ENCODE measurements at regions not wholly inside any gene's neighbourhood (a gene's known extent, or its start where the extent isn't known, plus 50 kb on each side); places are given as distances from the start of the nearest gene placed in this dataset.

DNA sequence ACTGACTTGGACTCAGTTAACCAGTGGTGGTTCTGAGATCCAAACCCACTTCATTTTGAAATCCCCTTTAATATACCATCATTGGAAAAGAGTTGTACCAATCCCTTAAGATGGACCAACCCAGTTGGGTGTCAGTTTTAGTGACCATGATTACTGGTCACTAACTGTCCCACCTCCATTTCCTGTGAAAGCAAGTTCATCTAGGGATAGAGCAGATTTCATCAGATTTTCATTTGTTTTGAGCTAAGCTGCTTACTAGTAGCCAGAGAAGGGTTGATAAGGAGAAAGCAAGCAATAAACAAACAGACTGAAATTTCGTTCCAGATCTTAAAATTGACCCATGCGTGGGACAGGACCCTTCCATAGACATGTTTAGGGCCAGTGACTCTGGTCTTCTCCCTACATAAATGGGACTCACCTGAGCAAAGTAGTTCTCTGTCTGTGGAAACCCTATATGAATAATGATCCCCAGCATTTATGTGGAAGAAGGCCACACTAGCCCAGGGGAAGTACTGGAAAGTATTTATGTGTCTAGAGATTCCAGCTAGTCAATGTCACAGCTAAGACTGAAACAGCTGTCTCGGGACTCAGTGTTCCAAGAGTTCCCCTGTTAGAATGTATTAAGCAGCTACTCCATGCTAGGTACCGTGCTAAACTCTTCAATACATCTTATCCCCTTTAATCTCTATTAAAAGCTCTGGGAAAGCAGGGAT, 196.0 kb upstream of the BCL6 start:
- H3K27me3 ChIP-seq (ENCODE audit: control insufficient read depth, insufficient read depth, low read length), result no peaks in the 10 kb centered on the region
- 83% methylated on average over 1 of the region's 4 CpGs for WGBS (ENCODE audit: insufficient coverage)
- H3K36me3 ChIP-seq (ENCODE audit: control insufficient read depth, insufficient read depth, low read length), result no peaks in the 10 kb centered on the region
- H3K9me3 ChIP-seq (replicated peaks; ENCODE audit: control insufficient read depth, low read depth, low read length), result no peaks in the 10 kb centered on the region
- DNase-seq, result peak; percentile 45
- peaks cover 2% of the 10 kb centered on the region for H3K4me1 ChIP-seq (ENCODE audit: control insufficient read depth, insufficient read depth, low read length)
- peak overlapping the region; percentile 29 for H3K27ac ChIP-seq (ENCODE audit: low read length)
- no peak overlapping the region for H3K4me3 ChIP-seq (ENCODE audit: low read length)

DNA sequence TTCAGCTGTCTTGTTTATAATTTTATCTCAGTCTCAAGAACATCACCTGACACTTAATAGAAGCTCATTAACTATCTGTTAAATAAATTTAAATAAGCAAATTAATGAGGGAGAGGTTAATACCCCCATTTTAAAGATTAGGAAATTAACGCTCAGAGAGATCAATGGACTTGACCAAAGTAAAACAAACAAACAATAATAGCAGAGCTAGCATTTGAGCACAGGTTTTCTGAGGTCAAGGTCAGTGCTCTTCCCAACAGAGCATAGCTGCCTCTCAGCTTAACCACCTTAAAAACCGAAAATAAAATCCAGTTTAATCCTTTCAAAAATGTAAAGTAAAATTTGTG, 196.6 kb upstream of the BCL6 start:
- WGBS (ENCODE audit: insufficient coverage), result no CpG with 5 or more reads among the region's 2 CpGs
- Histone ChIP-seq H3K9me3 (replicated peaks; ENCODE audit: control insufficient read depth, low read depth, low read length) (no peaks in the 10 kb centered on the region), H3K27ac (ENCODE audit: low read length) (no peak overlapping the region), H3K4me1 (ENCODE audit: control insufficient read depth, insufficient read depth, low read length) (peaks cover 5% of the 10 kb centered on the region), H3K27me3 (ENCODE audit: control insufficient read depth, insufficient read depth, low read length) (no peaks in the 10 kb centered on the region), H3K4me3 (ENCODE audit: low read length) (no peak overlapping the region), H3K36me3 (ENCODE audit: control insufficient read depth, insufficient read depth, low read length) (no peaks in the 10 kb centered on the region)
- no peak for DNase-seq

DNA sequence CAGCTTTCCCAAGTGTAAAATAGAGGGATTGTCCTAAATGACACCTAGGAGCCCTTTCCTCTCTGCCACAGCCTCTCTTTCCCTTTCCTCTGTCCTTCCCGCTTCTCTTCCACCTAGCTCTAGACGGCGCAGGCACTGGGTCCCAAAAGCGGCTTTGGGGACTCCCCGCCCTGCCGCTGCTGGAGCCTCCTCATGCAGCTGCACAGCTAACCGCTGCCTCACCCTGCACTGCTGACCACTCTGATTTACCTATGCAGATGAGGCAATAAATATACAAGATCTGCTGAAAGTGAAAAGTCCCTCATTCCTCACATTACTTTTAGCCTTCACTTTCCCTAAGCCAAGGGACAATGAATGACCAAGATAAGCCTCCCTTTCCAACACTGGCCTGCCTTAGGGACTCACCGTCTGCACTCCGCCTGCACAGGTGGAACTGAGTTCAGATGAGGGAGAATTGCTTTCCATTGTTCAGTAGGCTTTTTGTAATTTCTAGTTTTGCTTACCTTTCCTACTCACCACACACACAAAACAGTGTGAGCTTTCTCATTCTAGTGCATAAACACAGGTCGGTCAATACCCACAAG, 197.5 kb upstream of the BCL6 start:
- WGBS (ENCODE audit: insufficient coverage), result 79% methylated on average over 4 of the region's 10 CpGs
- no peaks in the 10 kb centered on the region for H3K9me3 ChIP-seq (replicated peaks; ENCODE audit: control insufficient read depth, low read depth, low read length)
- H3K4me3 ChIP-seq (ENCODE audit: low read length), result no peak overlapping the region
- H3K27ac ChIP-seq (ENCODE audit: low read length), result no peak overlapping the region
- H3K36me3 ChIP-seq (ENCODE audit: control insufficient read depth, insufficient read depth, low read length), result no peaks in the 10 kb centered on the region
- no peaks in the 10 kb centered on the region for H3K27me3 ChIP-seq (ENCODE audit: control insufficient read depth, insufficient read depth, low read length)
- H3K4me1 ChIP-seq (ENCODE audit: control insufficient read depth, insufficient read depth, low read length), result peaks cover 13% of the 10 kb centered on the region
- no peak for DNase-seq

DNA sequence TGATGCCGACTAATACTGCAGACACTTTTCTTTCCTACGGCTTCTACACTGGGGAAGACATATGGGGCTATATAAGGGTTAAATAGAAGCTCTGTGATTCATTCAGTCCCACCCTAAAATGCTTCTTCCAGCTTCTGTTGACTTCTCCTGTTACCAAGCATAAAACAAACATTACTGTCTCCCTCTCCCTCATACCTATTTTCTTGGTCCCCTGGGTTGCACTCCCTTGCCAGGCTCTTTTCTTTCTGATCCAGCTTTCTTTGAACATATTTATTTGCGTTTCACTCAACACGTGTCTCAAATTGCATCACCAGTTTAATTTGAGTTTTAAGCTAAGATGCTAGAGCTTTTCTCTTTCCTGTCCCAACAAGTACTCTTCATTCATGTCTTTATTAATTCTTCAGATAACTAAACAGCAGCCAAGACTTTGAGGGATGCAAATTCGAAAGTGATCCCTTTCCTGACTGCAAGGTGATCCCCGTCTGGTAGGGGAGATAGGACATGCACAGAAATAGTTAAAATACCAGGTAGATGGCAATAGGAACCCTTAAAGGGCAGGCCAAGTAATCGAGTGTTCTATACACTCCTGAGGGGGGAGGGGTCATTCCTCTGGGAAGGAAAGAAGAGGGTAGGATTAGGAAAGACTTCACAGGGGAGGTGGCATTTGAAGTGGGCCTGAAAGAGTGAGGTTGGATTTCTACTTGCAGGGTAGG, 198.6 kb upstream of the BCL6 start:
- no peaks in the 10 kb centered on the region for H3K36me3 ChIP-seq (ENCODE audit: control insufficient read depth, insufficient read depth, low read length)
- H3K9me3 ChIP-seq (replicated peaks; ENCODE audit: control insufficient read depth, low read depth, low read length), result no peaks in the 10 kb centered on the region
- no peaks in the 10 kb centered on the region for H3K27me3 ChIP-seq (ENCODE audit: control insufficient read depth, insufficient read depth, low read length)
- no peak overlapping the region for H3K4me3 ChIP-seq (ENCODE audit: low read length)
- DNase-seq, result peak; percentile 54
- peaks cover 22% of the 10 kb centered on the region for H3K4me1 ChIP-seq (ENCODE audit: control insufficient read depth, insufficient read depth, low read length)
- WGBS (ENCODE audit: insufficient coverage), result 40% methylated on average over 1 of the region's 7 CpGs
- no peak overlapping the region for H3K27ac ChIP-seq (ENCODE audit: low read length)

DNA sequence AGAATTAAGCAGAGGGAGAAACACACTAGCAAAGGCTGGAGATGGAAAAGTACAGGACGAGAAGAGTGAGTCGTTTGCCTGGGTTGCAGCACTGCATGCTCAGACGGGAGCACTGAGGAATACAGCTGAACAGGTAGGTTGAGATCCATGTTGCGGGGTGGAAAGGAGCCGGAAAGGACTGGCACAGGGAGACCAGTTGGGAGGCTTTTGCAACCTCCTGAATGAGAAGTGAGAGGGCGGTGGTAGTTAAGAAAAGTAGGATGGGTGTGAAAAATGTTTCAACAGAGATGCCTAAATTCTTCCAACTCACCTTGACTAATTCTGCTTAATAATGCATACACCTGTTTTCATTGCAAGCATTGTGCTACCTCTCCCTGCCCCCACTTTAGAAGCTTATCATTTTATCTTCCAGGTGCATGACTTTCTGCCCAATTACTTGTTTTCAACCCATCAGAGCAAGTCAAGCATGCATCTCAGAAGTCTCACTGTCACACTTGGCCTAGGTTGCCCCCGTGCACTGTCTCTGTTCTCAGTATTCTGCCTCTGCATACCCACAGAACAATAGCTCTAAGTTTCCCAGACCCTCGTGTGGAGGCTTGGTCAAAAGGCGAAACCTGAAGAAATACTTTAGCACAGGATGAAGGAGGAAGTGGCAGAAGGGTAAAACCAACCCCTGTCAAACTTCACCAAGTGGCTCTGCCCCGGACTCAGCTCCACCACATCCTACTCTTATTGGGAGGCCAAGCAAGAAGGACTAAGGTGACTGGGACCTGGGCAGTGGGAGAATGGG, 199.3 kb upstream of the BCL6 start:
- no peak for DNase-seq
- H3K4me1 ChIP-seq (ENCODE audit: control insufficient read depth, insufficient read depth, low read length), result peaks cover 23% of the 10 kb centered on the region
- H3K4me3 ChIP-seq (ENCODE audit: low read length), result no peak overlapping the region
- no peaks in the 10 kb centered on the region for H3K36me3 ChIP-seq (ENCODE audit: control insufficient read depth, insufficient read depth, low read length)
- no peak overlapping the region for H3K27ac ChIP-seq (ENCODE audit: low read length)
- no peaks in the 10 kb centered on the region for H3K27me3 ChIP-seq (ENCODE audit: control insufficient read depth, insufficient read depth, low read length)
- no peaks in the 10 kb centered on the region for H3K9me3 ChIP-seq (replicated peaks; ENCODE audit: control insufficient read depth, low read depth, low read length)
- WGBS (ENCODE audit: insufficient coverage), result 91% methylated on average over 5 of the region's 10 CpGs

DNA sequence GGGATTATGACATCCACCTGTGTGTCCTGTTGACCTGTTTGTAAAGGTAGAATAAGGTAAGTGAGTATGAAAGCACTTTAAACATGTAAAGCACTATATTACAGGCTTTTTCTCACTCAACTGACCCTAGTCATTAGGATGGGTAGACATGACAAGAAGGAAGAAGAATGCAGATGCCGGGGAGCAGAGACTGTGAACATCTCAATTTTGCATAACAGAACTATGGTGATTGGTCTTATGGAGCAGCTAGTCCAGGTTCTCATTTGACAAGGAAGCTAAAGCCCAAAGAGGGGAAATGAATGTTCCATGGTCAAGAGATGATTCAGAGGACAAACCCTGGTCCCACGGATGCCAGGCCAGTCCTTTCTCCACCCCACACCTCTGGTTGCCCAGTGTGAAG, 200.1 kb upstream of the BCL6 start:
- DNase-seq, result no peak
- Histone ChIP-seq H3K4me3 (ENCODE audit: low read length) (no peak overlapping the region), H3K4me1 (ENCODE audit: control insufficient read depth, insufficient read depth, low read length) (peaks cover 23% of the 10 kb centered on the region), H3K36me3 (ENCODE audit: control insufficient read depth, insufficient read depth, low read length) (no peaks in the 10 kb centered on the region), H3K27ac (ENCODE audit: low read length) (no peak overlapping the region), H3K9me3 (replicated peaks; ENCODE audit: control insufficient read depth, low read depth, low read length) (no peaks in the 10 kb centered on the region), H3K27me3 (ENCODE audit: control insufficient read depth, insufficient read depth, low read length) (no peaks in the 10 kb centered on the region)
- 100% methylated on average over 1 of the region's 2 CpGs for WGBS (ENCODE audit: insufficient coverage)

DNA sequence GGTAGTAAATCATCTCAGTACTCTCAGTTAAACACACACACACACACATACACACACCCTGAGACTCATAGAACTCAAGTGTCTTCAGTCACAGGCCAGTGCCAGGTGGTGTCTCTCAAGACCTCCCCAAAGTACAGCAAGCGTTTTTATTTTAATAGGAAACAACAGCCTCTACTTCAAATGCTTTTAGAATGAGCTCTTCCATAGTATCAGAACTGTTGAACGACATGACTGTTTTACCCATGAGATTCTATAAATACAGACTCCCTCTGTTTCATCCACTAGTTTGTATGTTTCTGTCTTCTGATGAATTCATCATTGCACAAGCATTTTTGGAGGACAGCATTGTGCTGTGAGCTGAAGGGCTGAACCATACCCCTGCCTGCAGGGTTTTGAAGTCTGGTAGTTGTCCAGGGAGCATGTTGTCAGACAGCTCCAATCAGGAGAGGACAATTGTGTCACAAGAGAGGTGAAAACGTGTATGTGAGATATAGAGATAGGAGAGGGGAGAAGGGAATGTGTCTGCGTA, 201.0 kb upstream of the BCL6 start:
- Histone ChIP-seq H3K27me3 (ENCODE audit: control insufficient read depth, insufficient read depth, low read length) (no peaks in the 10 kb centered on the region), H3K4me3 (ENCODE audit: low read length) (no peak overlapping the region), H3K4me1 (ENCODE audit: control insufficient read depth, insufficient read depth, low read length) (peaks cover 23% of the 10 kb centered on the region), H3K27ac (ENCODE audit: low read length) (no peak overlapping the region), H3K36me3 (ENCODE audit: control insufficient read depth, insufficient read depth, low read length) (no peaks in the 10 kb centered on the region), H3K9me3 (replicated peaks; ENCODE audit: control insufficient read depth, low read depth, low read length) (no peaks in the 10 kb centered on the region)
- 54% methylated on average over 2 of the region's 4 CpGs for WGBS (ENCODE audit: insufficient coverage)
- peak; percentile 48 for DNase-seq

DNA sequence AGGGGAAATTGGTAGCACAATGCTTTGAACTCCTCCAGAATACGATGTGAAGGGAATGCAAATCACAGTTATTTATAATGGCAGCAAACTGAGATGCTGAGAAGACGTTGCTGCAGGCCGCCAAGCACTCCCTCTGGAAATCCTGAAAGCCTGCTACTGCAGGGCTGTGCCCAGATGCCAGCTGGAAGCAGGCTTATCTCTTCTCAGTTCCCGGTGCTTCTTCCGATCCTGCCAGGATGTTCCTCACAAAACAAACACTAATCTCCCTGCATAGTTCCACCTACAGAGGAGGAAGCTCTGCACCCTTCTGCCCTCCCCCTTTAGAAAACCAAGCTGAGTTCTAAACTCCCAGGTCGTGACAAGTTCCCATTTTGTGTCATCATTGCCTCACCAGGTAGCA, 201.7 kb upstream of the BCL6 start:
- WGBS (ENCODE audit: insufficient coverage), result 73% methylated on average over 6 of the region's 6 CpGs
- no peaks in the 10 kb centered on the region for H3K36me3 ChIP-seq (ENCODE audit: control insufficient read depth, insufficient read depth, low read length)
- no peak overlapping the region for H3K27ac ChIP-seq (ENCODE audit: low read length)
- no peaks in the 10 kb centered on the region for H3K9me3 ChIP-seq (replicated peaks; ENCODE audit: control insufficient read depth, low read depth, low read length)
- H3K27me3 ChIP-seq (ENCODE audit: control insufficient read depth, insufficient read depth, low read length), result no peaks in the 10 kb centered on the region
- DNase-seq, result no peak
- peaks cover 23% of the 10 kb centered on the region for H3K4me1 ChIP-seq (ENCODE audit: control insufficient read depth, insufficient read depth, low read length)
- no peak overlapping the region for H3K4me3 ChIP-seq (ENCODE audit: low read length)

DNA sequence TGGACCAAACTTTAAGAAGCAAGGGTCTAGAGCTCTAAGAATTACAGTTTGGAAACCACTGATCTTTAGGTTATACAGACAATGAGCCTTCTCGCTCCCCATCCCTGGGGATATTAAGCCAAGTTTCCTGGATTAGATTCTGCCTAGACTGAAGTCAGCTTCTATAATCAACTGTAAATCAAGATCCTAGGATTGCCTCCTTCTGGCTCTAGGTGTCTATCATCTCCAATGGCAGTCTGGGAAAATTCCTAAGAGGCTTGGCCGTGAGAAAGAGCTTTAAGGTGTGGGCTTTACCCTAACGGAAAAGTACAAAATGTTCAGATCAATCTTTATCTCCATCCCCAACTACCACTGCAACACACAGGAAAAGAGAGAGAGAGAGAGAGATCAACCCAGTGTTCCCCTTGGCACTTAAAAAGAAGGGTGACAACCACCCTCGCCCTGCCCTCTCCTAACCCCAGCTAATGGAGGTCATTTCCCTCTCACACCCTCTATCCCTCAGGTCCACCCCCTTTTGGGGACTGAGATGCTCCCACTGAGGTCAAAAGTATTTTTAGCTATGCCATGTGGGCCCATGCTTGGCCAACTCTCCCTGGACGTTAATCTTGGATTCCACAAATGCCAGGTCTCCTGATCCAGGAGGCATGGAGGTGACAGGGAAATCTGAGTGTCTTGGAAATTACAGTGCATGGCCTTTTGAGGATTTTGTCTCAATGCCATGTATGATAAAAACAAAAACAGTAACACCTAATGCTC, 202.8 kb upstream of the BCL6 start:
- WGBS (ENCODE audit: insufficient coverage), result 25% methylated on average over 1 of the region's 5 CpGs
- DNase-seq, result peak; percentile 46
- Histone ChIP-seq H3K9me3 (replicated peaks; ENCODE audit: control insufficient read depth, low read depth, low read length) (no peaks in the 10 kb centered on the region), H3K36me3 (ENCODE audit: control insufficient read depth, insufficient read depth, low read length) (no peaks in the 10 kb centered on the region), H3K4me3 (ENCODE audit: low read length) (no peak overlapping the region), H3K4me1 (ENCODE audit: control insufficient read depth, insufficient read depth, low read length) (peaks cover 22% of the 10 kb centered on the region), H3K27me3 (ENCODE audit: control insufficient read depth, insufficient read depth, low read length) (no peaks in the 10 kb centered on the region), H3K27ac (ENCODE audit: low read length) (peak overlapping the region; percentile 37)

Data from muscle of leg (tissue), 3 donors.